ENCODE measurements at regions not wholly inside any gene's neighbourhood (a gene's known extent, or its start where the extent isn't known, plus 50 kb on each side); places are given as distances from the start of the nearest gene placed in this dataset.

- H3K4me3 ChIP-seq (ENCODE audit: low read length) = no peak overlapping the region
Measured at GRCh38 chr7:25947669-25948516, 204.1 kb upstream of the NFE2L3 start.

GRCh38 chr7:25949736-25950487, 202.1 kb upstream of the NFE2L3 start:
- peak; percentile 41 for DNase-seq (ENCODE audit: low read depth, low spot score)
- H3K4me3 ChIP-seq (ENCODE audit: low read length) = peak overlapping the region; percentile 86

More at GRCh38 chr7:25947669-25948516, 204.1 kb upstream of the NFE2L3 start:
- no peak for DNase-seq (ENCODE audit: low read depth, low spot score)

DNA sequence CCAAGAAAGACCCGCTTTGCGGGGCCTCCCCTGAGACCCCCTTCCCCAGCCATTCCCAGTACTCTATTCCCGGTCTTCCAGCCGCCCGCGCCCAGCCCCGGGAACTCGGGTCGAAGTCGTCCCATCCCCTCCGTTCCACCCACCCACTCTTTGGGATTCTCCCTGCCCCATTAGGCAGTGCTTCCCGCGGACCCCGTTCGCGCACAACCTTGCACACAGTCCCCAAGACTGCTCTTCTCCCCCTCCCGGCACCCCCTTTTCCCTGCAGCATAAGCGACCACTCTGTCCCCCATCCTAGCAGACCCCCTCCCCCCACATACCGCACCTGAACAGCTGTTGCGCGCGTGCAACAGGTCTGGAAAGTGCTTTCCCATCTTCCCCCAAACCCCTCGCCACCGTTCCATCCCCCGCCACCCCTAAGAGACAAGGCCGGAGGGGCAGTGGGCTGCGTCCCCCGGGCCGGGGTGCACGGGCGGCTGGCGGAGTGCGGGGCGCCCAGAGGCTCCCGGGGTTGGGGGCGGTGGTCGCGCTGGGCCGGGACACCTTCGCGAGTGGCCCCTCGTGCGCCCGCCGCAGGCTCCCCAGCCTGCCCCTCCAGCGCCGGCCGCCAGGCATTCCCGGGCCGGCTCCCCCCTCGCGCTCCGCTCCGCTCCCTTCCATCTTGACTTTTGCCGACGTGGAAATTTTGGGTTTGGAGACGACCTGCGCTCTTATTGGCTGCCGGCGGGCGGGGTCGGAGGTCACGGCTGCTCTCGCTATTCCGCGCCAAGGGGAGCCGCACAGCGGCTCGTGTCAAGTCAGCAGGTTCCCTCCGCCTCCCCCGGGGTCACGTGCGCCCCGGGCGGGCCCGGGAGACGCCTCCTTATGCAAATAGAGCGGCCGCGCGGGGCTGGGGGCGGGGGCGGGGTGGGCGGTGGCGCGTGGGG, 201.2 kb upstream of the NFE2L3 start:
- peak; percentile 95 for DNase-seq (ENCODE audit: low read depth, low spot score)
- H3K4me3 ChIP-seq (ENCODE audit: low read length) = peak overlapping the region; percentile 86

DNA sequence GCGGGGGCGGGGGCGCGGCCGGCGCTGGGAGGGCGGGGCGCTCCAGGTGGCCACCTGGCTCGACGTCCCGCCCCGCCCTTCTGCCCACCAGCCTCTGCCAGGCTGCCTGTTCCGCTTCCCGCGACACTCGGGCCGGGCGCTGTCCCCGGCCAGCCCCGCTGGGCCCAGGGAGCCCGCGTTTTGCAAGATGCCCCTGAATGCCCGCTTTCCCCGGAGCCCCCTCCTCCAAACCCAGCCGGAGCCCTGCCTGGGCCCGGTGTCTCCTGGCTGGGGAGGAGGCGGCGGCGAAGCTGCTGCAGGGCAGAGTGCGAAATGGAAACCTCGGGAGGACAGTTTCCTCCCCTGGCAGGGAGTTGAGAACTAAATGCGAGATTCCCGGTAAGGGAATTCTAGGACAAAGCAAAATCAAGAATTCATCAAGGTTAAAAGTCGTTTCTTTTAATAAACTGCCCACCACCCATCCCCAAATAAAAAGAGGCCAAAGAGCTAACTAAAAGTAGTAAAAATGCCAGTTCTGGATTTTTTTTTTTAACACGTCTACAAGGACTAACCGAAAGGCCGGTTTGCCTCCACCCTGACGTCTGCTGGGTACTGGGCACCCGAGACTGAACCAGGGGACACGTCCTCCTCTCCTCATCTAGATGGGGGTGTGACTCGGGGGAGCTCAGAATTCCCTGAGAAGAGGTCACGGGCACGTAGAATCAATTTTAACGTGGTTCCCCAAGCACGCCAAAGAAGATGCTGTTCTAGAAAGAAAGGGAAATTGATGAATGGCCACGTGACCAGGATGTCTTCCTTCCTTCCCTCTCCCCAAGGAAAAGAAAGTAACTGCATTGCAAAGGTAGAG, 200.4 kb upstream of the NFE2L3 start:
- peak overlapping the region; percentile 51 for H3K4me3 ChIP-seq (ENCODE audit: low read length)
- DNase-seq (ENCODE audit: low read depth, low spot score) = no peak

GRCh38 chr7:25952261-25953057, 199.5 kb upstream of the NFE2L3 start:
- DNase-seq (ENCODE audit: low read depth, low spot score) = no peak

DNA sequence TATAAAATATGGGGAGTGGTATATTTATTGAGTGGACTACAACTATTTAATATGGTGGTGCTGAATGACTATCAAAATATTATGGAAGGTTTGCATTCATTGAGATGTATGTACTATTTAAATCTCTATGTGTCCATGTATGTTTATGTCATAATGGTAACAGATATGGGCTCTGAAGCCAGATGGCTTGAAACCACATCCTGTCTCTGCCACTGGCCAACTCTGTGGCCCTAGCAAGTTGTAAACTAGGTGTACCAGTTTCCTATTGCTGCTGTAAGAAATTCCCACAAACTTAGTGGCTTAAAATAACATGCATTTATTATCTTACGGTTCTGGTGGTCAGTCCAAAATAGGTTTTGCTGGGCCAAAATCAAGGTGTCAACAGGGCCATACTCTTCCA, 198.1 kb upstream of the NFE2L3 start:
- no peak overlapping the region for H3K4me3 ChIP-seq (ENCODE audit: low read length)
- no peak for DNase-seq (ENCODE audit: low read depth, low spot score)

More at GRCh38 chr7:25952261-25953057, 199.5 kb upstream of the NFE2L3 start:
- H3K4me3 ChIP-seq (ENCODE audit: low read length) = no peak overlapping the region

GRCh38 chr7:25954395-25954794, 197.6 kb upstream of the NFE2L3 start:
- H3K4me3 ChIP-seq (ENCODE audit: low read length) = no peak overlapping the region
- DNase-seq (ENCODE audit: low read depth, low spot score) = no peak

- H3K4me3 ChIP-seq (ENCODE audit: low read length) = no peak overlapping the region
- no peak for DNase-seq (ENCODE audit: low read depth, low spot score)
Measured at GRCh38 chr7:25959168-25959734, 192.7 kb upstream of the NFE2L3 start.

DNA sequence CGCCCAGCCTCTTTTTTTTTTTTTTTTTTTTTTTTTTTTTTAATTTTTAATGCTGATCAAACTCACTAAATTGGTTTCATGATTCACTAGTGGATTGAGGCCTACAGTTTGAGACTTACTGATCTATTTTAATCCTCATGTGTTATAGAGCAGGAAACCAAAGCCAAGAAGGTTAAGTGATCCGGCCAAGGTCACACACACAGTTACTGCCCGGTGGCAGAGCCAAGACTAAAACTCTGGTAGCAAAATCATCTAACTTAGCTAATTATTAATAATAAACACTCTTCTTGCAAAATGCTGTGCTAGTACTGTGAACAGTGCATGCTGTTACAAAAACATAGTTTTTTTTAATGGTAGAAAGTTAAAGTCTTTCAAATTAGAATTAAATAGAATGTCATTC, 188.3 kb upstream of the NFE2L3 start:
- no peak overlapping the region for H3K4me3 ChIP-seq (ENCODE audit: low read length)
- DNase-seq (ENCODE audit: low read depth, low spot score) = no peak

GRCh38 chr7:25964483-25964991, 187.5 kb upstream of the NFE2L3 start:
- no peak overlapping the region for H3K4me3 ChIP-seq (ENCODE audit: low read length)
- DNase-seq (ENCODE audit: low read depth, low spot score) = peak; percentile 45

- H3K4me3 ChIP-seq (ENCODE audit: low read length) = no peak overlapping the region
- no peak for DNase-seq (ENCODE audit: low read depth, low spot score)
Measured at GRCh38 chr7:25965405-25966123, 186.4 kb upstream of the NFE2L3 start.

DNA sequence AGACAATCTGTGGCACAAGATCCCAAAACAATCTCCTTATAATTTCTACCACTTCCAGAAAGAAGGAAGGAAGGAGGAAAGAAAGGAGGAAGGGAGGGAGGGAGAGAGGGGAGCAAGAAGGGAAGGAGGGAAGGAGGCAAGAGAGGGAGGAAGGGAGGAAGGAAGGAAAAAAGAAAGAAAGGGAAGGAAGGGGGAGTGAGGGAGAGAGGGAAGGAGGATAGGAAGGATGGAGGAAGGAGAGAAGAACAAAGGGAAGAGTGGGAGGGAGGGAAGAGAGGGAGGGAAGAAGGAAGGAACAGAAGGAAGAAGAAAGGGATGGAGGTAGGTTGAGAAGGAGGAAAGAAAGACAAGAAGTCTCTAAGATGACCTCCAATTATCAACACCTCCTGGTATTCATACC, 185.5 kb upstream of the NFE2L3 start:
- no peak for DNase-seq (ENCODE audit: low read depth, low spot score)
- H3K4me3 ChIP-seq (ENCODE audit: low read length) = no peak overlapping the region

DNA sequence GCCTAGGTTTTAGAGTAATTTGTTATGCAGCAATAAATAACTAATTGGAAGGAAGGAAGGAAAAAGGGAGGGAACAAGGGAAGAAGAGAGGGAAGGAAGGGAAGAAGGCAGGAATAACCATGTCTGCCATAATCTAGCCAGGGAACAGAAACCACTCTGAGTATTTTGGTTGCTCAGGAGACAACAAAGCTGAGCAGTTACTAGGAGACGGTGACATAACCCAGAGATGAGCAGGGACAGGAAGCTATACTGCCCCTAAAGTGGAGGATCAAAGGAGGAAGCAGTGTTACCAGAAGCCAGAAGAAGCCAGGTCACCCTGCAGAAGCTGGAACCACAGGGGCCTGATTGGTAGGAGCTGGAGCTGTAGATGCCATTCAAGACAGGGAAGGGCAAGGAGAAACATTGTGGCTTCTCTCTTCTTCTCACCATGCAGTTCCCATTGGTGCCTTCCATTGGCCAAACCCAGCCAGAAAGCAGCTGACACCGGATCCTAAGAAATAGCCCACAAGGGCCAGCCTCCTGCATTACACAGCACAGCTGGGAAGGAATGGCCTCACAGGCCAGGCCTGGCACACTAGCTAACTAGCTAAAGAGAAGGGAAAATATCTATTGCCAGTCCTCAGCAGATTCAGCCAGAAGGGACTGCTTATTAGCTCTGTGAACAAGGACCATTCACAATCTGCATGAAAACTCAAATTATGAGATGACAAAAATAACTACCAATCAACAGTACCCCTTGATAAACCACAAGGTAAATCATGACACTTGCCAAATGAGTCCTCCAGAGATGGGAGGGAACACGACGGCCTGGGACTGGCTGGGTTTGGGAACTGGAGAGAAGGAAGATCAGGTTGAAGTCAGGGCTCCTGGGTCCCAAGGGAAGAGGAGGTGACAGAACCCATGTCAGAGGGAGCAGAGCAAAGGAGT, 184.5 kb upstream of the NFE2L3 start:
- H3K4me3 ChIP-seq (ENCODE audit: low read length) = no peak overlapping the region
- peak; percentile 37 for DNase-seq (ENCODE audit: low read depth, low spot score)

DNA sequence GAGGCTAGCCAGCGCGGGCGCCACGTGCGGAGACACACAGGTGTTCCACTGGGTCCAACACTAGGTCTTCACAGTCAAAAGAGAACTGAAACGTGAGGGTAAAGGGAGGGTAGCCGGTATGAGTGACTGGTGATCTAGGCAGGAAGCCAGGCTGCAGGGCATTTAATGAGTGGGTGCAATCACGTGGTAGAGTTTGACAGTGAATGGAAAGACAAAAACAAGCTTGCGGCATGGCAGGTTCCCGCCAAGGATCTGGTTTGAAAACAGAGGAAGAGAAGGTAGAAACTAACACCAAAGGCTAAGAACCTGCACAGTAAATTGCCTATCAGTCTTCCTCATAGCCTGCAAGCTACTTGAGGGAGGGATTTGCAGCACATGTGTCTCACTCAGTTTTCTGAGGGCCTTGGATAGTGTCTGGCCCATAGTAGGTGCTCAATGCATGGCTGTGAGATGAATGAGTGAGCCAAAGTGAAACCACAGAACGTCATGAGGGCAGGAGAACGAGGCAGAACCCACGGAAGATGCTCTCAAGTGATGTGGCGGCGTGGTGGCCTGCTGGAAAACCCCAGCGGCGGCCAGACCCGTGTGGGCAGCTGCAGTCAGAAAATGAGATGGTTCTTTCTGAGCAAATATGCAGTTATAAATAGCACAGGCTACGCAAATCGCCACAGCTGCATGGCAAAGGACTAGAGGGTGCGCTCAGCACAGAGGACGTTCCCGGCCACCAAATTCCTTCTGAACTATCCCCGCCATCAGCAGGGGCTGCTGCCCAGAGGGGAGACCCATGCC, 183.6 kb upstream of the NFE2L3 start:
- H3K4me3 ChIP-seq (ENCODE audit: low read length) = no peak overlapping the region
- DNase-seq (ENCODE audit: low read depth, low spot score) = no peak

GRCh38 chr7:25970356-25970755, 181.6 kb upstream of the NFE2L3 start:
- no peak for DNase-seq (ENCODE audit: low read depth, low spot score)
- no peak overlapping the region for H3K4me3 ChIP-seq (ENCODE audit: low read length)
